Fibroblast of mammary gland (primary cell): ENCODE measurements at regions not wholly inside any gene's neighbourhood (a gene's known extent, or its start where the extent isn't known, plus 50 kb on each side); places are given as distances from the start of the nearest gene placed in this dataset.
"Not testable (repeated sequence)": the region's sequence is repeated elsewhere in the genome, so short reads cannot be mapped to it uniquely, and the experiment has no call there.

Experiments
- DNase-seq: peaks from one replicate; pipeline ENCODE4 v3.0.0-alpha.2; 2010; ENCODE audit warnings: low read depth
- H3K4me3 ChIP-seq: 2 replicates; pipeline ENCODE4 v1.5.1; 2011; ENCODE audit warnings: low read depth, mild to moderate bottlenecking, low read length, moderate library complexity; ENCODE audit not compliant: control insufficient read depth
- CTCF ChIP-seq: conservative IDR thresholded peaks from 2 replicates; pipeline ENCODE4 v1.5.1; 2011; ENCODE audit warnings: low read depth, low read length, inconsistent platforms; ENCODE audit not compliant: control insufficient read depth, insufficient read depth

DNA sequence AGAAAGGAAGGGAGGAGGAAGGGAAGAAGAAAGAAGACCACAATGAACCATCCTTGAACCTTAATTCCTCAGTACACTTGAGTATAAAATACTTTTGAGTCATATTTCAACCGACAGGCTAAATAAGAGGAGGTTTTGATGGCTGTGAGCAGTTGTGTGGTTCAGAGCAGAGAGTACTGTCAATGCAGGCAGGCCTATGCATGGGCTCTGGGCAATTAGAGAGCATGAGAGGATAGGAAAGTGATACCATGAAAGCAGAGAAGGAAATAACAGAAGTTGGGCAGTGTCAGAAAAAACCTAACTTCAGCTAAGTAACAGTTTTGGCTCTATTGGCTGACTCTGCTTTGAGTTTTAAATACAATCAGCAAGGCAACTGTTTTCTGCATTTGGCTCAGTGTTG, 123.6 kb upstream of the STK17B start:
- DNase-seq: no peak
- no peak overlapping the region for H3K4me3 ChIP-seq
- TF ChIP-seq CTCF: no peak

- peak; percentile 60 for TF ChIP-seq CTCF
- peak; percentile 50 for DNase-seq
- H3K4me3 ChIP-seq: not testable (repeated sequence)
These were observed 126.8 kb upstream of the STK17B start for GRCh38 chr2:196298106-196298723.

DNA sequence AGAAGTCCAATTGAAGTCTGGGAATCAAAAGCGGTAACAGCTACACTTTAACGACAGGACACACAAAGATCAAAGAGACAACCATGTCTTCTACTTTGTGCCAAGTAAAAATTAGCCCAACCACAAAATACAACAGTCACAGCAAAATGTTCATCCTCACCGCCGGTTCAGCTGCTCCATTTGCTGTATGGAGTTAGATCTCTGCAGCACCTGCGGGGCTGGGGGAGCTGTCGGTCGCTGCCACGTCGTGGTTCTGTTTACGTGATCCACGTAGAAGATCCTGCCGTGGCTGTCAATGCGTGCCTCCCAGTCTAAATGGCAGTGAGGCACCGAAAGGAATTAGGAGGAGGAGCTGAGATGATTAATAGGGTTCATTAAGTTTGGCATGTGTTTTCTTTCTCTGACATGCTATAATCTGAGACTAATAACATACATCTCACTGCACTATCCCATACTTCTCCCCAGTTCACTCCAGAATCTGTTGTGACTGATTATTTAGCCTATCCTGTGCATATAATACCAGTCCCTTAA, 136.5 kb upstream of the STK17B start:
- DNase-seq: no peak
- H3K4me3 ChIP-seq: no peak overlapping the region
- no peak for TF ChIP-seq CTCF

- TF ChIP-seq CTCF: no peak
- no peak for DNase-seq
These were observed 138.3 kb upstream of the STK17B start for GRCh38 chr2:196309691-196310090.

DNA sequence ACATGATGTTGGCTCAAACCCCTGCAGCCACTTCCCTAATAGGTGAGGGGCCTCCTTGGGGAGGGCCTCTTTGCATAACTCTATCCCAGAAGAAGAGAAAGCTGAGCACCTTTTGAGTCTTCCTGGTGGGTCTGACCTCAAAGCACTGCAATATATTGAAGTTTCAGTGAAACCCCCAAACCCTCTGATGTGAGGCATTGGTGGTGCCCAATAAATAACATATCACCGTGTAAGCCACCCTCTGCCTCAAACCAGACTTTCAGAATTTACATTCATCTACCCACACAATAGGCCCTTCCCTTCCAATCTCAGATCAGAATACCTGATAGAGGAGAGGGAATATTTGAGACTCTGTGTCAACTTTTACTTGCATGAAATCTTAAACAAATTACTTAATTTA, 142.8 kb upstream of the STK17B start:
- no peak overlapping the region for H3K4me3 ChIP-seq
- TF ChIP-seq CTCF: no peak
- no peak for DNase-seq

More at GRCh38 chr2:196309691-196310090, 138.3 kb upstream of the STK17B start:
- H3K4me3 ChIP-seq: no peak overlapping the region

GRCh38 chr2:196314780-196315179, 143.4 kb upstream of the STK17B start:
- H3K4me3 ChIP-seq: no peak overlapping the region
- TF ChIP-seq CTCF: no peak
- peak; percentile 34 for DNase-seq

GRCh38 chr2:196315388-196316049, 144.1 kb upstream of the STK17B start:
- peak; percentile 60 for DNase-seq
- H3K4me3 ChIP-seq: no peak overlapping the region
- no peak for TF ChIP-seq CTCF
